H1 (cell line): ENCODE measurements at regions not wholly inside any gene's neighbourhood (a gene's known extent, or its start where the extent isn't known, plus 50 kb on each side); places are given as distances from the start of the nearest gene placed in this dataset.

Experiments used
- BACH1 ChIP-seq: IDR thresholded peaks from 2 replicates; pipeline ENCODE4 v1.6.1; 2012; ENCODE audit warnings: low read length, improper control_type of control experiment
- CBX5 ChIP-seq: fragments of 300-800, 300-1000 bp; sonication (generic); IDR thresholded peaks from 2 replicates; pipeline ENCODE4 v1.7.1; 2016; ENCODE audit warnings: antibody characterized with exemption, low read length, low read depth
- NRF1 ChIP-seq: IDR thresholded peaks from 2 replicates; pipeline ENCODE4 v1.6.1; 2011; ENCODE audit warnings: mild to moderate bottlenecking, low read depth, low read length, improper control_type of control experiment
- SP4 ChIP-seq: IDR thresholded peaks from 2 replicates; pipeline ENCODE4 v1.6.1; 2012; ENCODE audit warnings: low read length, inconsistent platforms
- TF ChIP-seq, protein P1 (sequence below): IDR thresholded peaks from 2 replicates; pipeline ENCODE4 v1.6.1; 2011; ENCODE audit warnings: low read depth, mild to moderate bottlenecking, low read length; ENCODE audit not compliant: insufficient read depth

DNA sequence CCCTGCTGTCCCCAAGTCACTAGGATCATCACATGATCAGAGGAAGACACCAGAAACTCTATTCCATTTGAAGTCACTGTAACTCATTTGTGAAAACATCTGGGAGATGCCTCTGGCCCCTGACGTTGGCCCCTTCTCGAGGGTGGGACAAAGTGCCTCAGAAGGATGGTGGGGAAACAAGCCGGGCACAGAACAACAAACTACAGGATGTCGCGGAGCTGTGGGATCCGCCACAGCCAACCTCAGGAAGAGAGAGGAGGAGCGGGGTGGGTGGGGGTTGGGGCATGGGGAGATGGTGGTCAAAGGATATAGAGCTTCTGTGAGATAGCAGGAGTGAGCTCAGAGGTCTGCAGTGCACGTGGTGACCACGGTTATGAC is 265.6 kb upstream of the TCERG1L start (continued):
- TF ChIP-seq, protein P1, sequence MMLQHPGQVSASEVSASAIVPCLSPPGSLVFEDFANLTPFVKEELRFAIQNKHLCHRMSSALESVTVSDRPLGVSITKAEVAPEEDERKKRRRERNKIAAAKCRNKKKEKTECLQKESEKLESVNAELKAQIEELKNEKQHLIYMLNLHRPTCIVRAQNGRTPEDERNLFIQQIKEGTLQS, result no peak
- TF ChIP-seq SP4, result no peak
- TF ChIP-seq CBX5, result no peak
- TF ChIP-seq BACH1, result no peak
- TF ChIP-seq NRF1, result no peak
